Smooth muscle cell (in vitro differentiated cells): ENCODE measurements at regions not wholly inside any gene's neighbourhood (a gene's known extent, or its start where the extent isn't known, plus 50 kb on each side); places are given as distances from the start of the nearest gene placed in this dataset.

Experiments used
- DNase-seq: peaks from one replicate; lab custom pipeline; 2025; ENCODE audit not compliant: unreplicated experiment; lab: John Stamatoyannopoulos, UW
- H2AFZ ChIP-seq: fragments of 200-600 bp; sonication (generic); 2 replicates; pipeline ENCODE4 v1.6.0; 2016; ENCODE audit warnings: antibody characterized with exemption, low read depth, mild to moderate bottlenecking
- H3F3A ChIP-seq: fragments of 200-600 bp; sonication (generic); 2 replicates; pipeline ENCODE4 v1.6.0; 2017; ENCODE audit warnings: antibody characterized with exemption, low read depth
- H3K27ac ChIP-seq: fragments of 200-600 bp; sonication (generic); 2 replicates; pipeline ENCODE4 v1.5.1; 2016; ENCODE audit warnings: low read depth, mild to moderate bottlenecking
- H3K27me3 ChIP-seq: fragments of 200-600 bp; sonication (generic); 2 replicates; pipeline ENCODE4 v1.6.1; 2016; ENCODE audit warnings: low read depth, mild to moderate bottlenecking
- H3K36me3 ChIP-seq: fragments of 200-600 bp; sonication (generic); 2 replicates; pipeline ENCODE4 v1.5.1; 2016; ENCODE audit warnings: low read depth
- H3K4me1 ChIP-seq: fragments of 200-600 bp; sonication (generic); 2 replicates; pipeline ENCODE4 v1.5.1; 2016; ENCODE audit warnings: low read depth
- H3K4me2 ChIP-seq: fragments of 200-600 bp; sonication (generic); 2 replicates; pipeline ENCODE4 v1.6.0; 2016; ENCODE audit warnings: mild to moderate bottlenecking
- H3K4me3 ChIP-seq: fragments of 200-600 bp; sonication (generic); 2 replicates; pipeline ENCODE4 v1.5.1; 2016; ENCODE audit warnings: mild to moderate bottlenecking
- H3K79me2 ChIP-seq: fragments of 200-600 bp; sonication (generic); 2 replicates; pipeline ENCODE4 v1.6.0; 2016; ENCODE audit warnings: low read depth, mild to moderate bottlenecking
- H3K9ac ChIP-seq: fragments of 200-600 bp; sonication (generic); 2 replicates; pipeline ENCODE4 v1.6.0; 2016; ENCODE audit warnings: low read depth
- H3K9me3 ChIP-seq: fragments of 200-600 bp; sonication (generic); replicated peaks from 2 replicates; pipeline ENCODE4 v1.5.1; 2016; ENCODE audit warnings: low read depth
- H4K20me1 ChIP-seq: fragments of 200-600 bp; sonication (generic); 2 replicates; pipeline ENCODE4 v1.6.0; 2016; ENCODE audit warnings: low read depth
- CTCF ChIP-seq: fragments of 200-600 bp; sonication (generic); IDR thresholded peaks from 2 replicates; pipeline ENCODE4 v1.5.1; 2017; ENCODE audit warnings: borderline replicate concordance, mild to moderate bottlenecking, antibody characterized with exemption; ENCODE audit not compliant: insufficient read depth, poor library complexity, severe bottlenecking
- WGBS: methylation state at CpG from one replicate; pipeline ENCODE4 v1.1.7; 2016; ENCODE audit warnings: low lambda C conversion rate; 5-methylcytosine and 5-hydroxymethylcytosine counted together

GRCh38 chr1:188154761-188155160, 1326.0 kb downstream of the PLA2G4A start:
- no peaks in the 10 kb centered on the region for H3K36me3 ChIP-seq
- 80% methylated on average over 3 of the region's 3 CpGs for WGBS
- no peak overlapping the region for H2AFZ ChIP-seq
- H3F3A ChIP-seq: no peaks in the 10 kb centered on the region
- H3K79me2 ChIP-seq: no peaks in the 10 kb centered on the region
- no peak overlapping the region for H3K4me2 ChIP-seq
- H3K27me3 ChIP-seq: no peaks in the 10 kb centered on the region
- TF ChIP-seq CTCF: no peak
- DNase-seq: no peak
- no peaks in the 10 kb centered on the region for H4K20me1 ChIP-seq
- H3K4me1 ChIP-seq: no peaks in the 10 kb centered on the region
- H3K27ac ChIP-seq: no peak overlapping the region
- no peak overlapping the region for H3K9ac ChIP-seq
- H3K9me3 ChIP-seq: no peaks in the 10 kb centered on the region
- no peak overlapping the region for H3K4me3 ChIP-seq

- Histone ChIP-seq H4K20me1 (no peaks in the 10 kb centered on the region), H2AFZ (no peak overlapping the region), H3K9ac (no peak overlapping the region), H3K4me3 (no peak overlapping the region), H3K27me3 (no peaks in the 10 kb centered on the region), H3K79me2 (no peaks in the 10 kb centered on the region), H3F3A (no peaks in the 10 kb centered on the region), H3K36me3 (no peaks in the 10 kb centered on the region), H3K4me1 (no peaks in the 10 kb centered on the region), H3K27ac (no peak overlapping the region), H3K4me2 (no peak overlapping the region), H3K9me3 (no peaks in the 10 kb centered on the region)
- no peak for TF ChIP-seq CTCF
- DNase-seq: no peak
Observed at GRCh38 chr1:188155261-188155660, 1326.5 kb downstream of the PLA2G4A start.

- Histone ChIP-seq H3K9me3 (no peaks in the 10 kb centered on the region), H3K4me3 (no peak overlapping the region), H3K4me2 (no peak overlapping the region), H3K27me3 (no peaks in the 10 kb centered on the region), H2AFZ (no peak overlapping the region), H3K79me2 (no peaks in the 10 kb centered on the region), H3K27ac (no peak overlapping the region), H3F3A (no peaks in the 10 kb centered on the region), H3K36me3 (no peaks in the 10 kb centered on the region), H3K4me1 (no peaks in the 10 kb centered on the region), H4K20me1 (no peaks in the 10 kb centered on the region), H3K9ac (no peak overlapping the region)
- no peak for DNase-seq
- 85% methylated on average over 3 of the region's 3 CpGs for WGBS
- no peak for TF ChIP-seq CTCF
Observed at GRCh38 chr1:188164459-188164858, 1335.7 kb downstream of the PLA2G4A start.

GRCh38 chr1:188166654-188167053, 1337.9 kb downstream of the PLA2G4A start:
- Histone ChIP-seq H3K9me3 (no peaks in the 10 kb centered on the region), H4K20me1 (no peaks in the 10 kb centered on the region), H3K27ac (no peak overlapping the region), H3K4me3 (no peak overlapping the region), H3K36me3 (no peaks in the 10 kb centered on the region), H3F3A (no peaks in the 10 kb centered on the region), H3K4me1 (no peaks in the 10 kb centered on the region), H3K4me2 (no peak overlapping the region), H2AFZ (no peak overlapping the region), H3K27me3 (no peaks in the 10 kb centered on the region), H3K79me2 (no peaks in the 10 kb centered on the region), H3K9ac (no peak overlapping the region)
- DNase-seq: no peak
- WGBS: 93% methylated on average over 1 of the region's 1 CpG
- no peak for TF ChIP-seq CTCF
